ENCODE measurements at regions not wholly inside any gene's neighbourhood (a gene's known extent, or its start where the extent isn't known, plus 50 kb on each side); places are given as distances from the start of the nearest gene placed in this dataset.

GRCh38 chr14:43019826-43020225 is 1413.2 kb downstream of the LRFN5 start:
- no peaks in the 10 kb centered on the region for H3K4me1 ChIP-seq (ENCODE audit: insufficient read depth, low read length)
- no TSS peak for BruUV-seq (replicated peaks)
- no peaks in the 10 kb centered on the region for H3F3A ChIP-seq (ENCODE audit: low read length, unreplicated experiment)
- intact Hi-C loops (cut with micrococcal nuclease): no loop called here
- 0 out of 2 replicates have a peak, but pooled peaks cover 3% of the 10 kb centered on the region for H3K9me3 ChIP-seq (ENCODE audit: low read length)
- ChIA-PET CTCF (no interaction called here), POLR2A (ENCODE audit: unreplicated experiment) (no interaction called here)
- no peaks in the 10 kb centered on the region for H3K27me3 ChIP-seq (ENCODE audit: low read length)
- no peak overlapping the region for H2AFZ ChIP-seq (ENCODE audit: low read length)
- H3K9ac ChIP-seq (ENCODE audit: low read length): no peak overlapping the region
- H4K20me1 ChIP-seq (ENCODE audit: low read length): no peaks in the 10 kb centered on the region
- ATAC-seq (no peak), DNase-seq (no peak)
- H3K27ac ChIP-seq (ENCODE audit: low read length): no peak overlapping the region
- H3K4me3 ChIP-seq (ENCODE audit: low read length): no peak overlapping the region
- TF ChIP-seq EZH2 (IDR thresholded peaks at IDR 0.05; ENCODE audit: low read length, unreplicated experiment) (no peak), CTCF (conservative IDR thresholded peaks at IDR 0.05; ENCODE audit: low read depth, low read length) (no peak), EZH2phosphoT487 (IDR thresholded peaks at IDR 0.05; ENCODE audit: borderline replicate concordance, low read length) (no peak)
- H3K9me2 ChIP-seq (replicated peaks; ENCODE audit: low read length): no peaks in the 10 kb centered on the region
- H3K4me2 ChIP-seq (ENCODE audit: low read length): no peak overlapping the region
- no peaks in the 10 kb centered on the region for H3K36me3 ChIP-seq (ENCODE audit: low read depth, low read length)
- no peaks in the 10 kb centered on the region for H3K79me2 ChIP-seq (ENCODE audit: low read length)

- no peak overlapping the region for H3K4me2 ChIP-seq (ENCODE audit: low read length)
- no peaks in the 10 kb centered on the region for H3F3A ChIP-seq (ENCODE audit: low read length, unreplicated experiment)
- no peak overlapping the region for H3K9ac ChIP-seq (ENCODE audit: low read length)
- H3K9me2 ChIP-seq (replicated peaks; ENCODE audit: low read length): no peaks in the 10 kb centered on the region
- DNase-seq (no peak), ATAC-seq (no peak)
- intact Hi-C loops (cut with micrococcal nuclease): no loop called here
- peaks cover 5% of the 10 kb centered on the region; the same call in 1 of the 2 replicates for H3K9me3 ChIP-seq (ENCODE audit: low read length)
- no peak overlapping the region for H3K27ac ChIP-seq (ENCODE audit: low read length)
- no peak overlapping the region for H2AFZ ChIP-seq (ENCODE audit: low read length)
- no TSS peak for BruUV-seq (replicated peaks)
- no peaks in the 10 kb centered on the region for H3K4me1 ChIP-seq (ENCODE audit: insufficient read depth, low read length)
- H4K20me1 ChIP-seq (ENCODE audit: low read length): no peaks in the 10 kb centered on the region
- H3K79me2 ChIP-seq (ENCODE audit: low read length): no peaks in the 10 kb centered on the region
- no peaks in the 10 kb centered on the region for H3K36me3 ChIP-seq (ENCODE audit: low read depth, low read length)
- TF ChIP-seq EZH2phosphoT487 (IDR thresholded peaks at IDR 0.05; ENCODE audit: borderline replicate concordance, low read length) (no peak), CTCF (conservative IDR thresholded peaks at IDR 0.05; ENCODE audit: low read depth, low read length) (no peak), EZH2 (IDR thresholded peaks at IDR 0.05; ENCODE audit: low read length, unreplicated experiment) (no peak)
- ChIA-PET CTCF (no interaction called here), POLR2A (ENCODE audit: unreplicated experiment) (no interaction called here)
- no peak overlapping the region for H3K4me3 ChIP-seq (ENCODE audit: low read length)
- H3K27me3 ChIP-seq (ENCODE audit: low read length): no peaks in the 10 kb centered on the region
Measured at GRCh38 chr14:43014338-43014737, 1407.7 kb downstream of the LRFN5 start.

GRCh38 chr14:43012817-43013216 is 1406.1 kb downstream of the LRFN5 start:
- Histone ChIP-seq H2AFZ (ENCODE audit: low read length) (no peak overlapping the region), H3K27me3 (ENCODE audit: low read length) (no peaks in the 10 kb centered on the region), H3K4me3 (ENCODE audit: low read length) (no peak overlapping the region), H4K20me1 (ENCODE audit: low read length) (no peaks in the 10 kb centered on the region), H3K79me2 (ENCODE audit: low read length) (no peaks in the 10 kb centered on the region), H3K9ac (ENCODE audit: low read length) (no peak overlapping the region), H3K9me3 (ENCODE audit: low read length) (peaks cover 11% of the 10 kb centered on the region), H3K27ac (ENCODE audit: low read length) (no peak overlapping the region), H3K4me2 (ENCODE audit: low read length) (no peak overlapping the region), H3F3A (ENCODE audit: low read length, unreplicated experiment) (no peaks in the 10 kb centered on the region), H3K36me3 (ENCODE audit: low read depth, low read length) (no peaks in the 10 kb centered on the region), H3K4me1 (ENCODE audit: insufficient read depth, low read length) (no peaks in the 10 kb centered on the region), H3K9me2 (replicated peaks; ENCODE audit: low read length) (no peaks in the 10 kb centered on the region)
- TF ChIP-seq EZH2 (IDR thresholded peaks at IDR 0.05; ENCODE audit: low read length, unreplicated experiment) (no peak), CTCF (conservative IDR thresholded peaks at IDR 0.05; ENCODE audit: low read depth, low read length) (no peak), EZH2phosphoT487 (IDR thresholded peaks at IDR 0.05; ENCODE audit: borderline replicate concordance, low read length) (no peak)
- no TSS peak for BruUV-seq (replicated peaks)
- CTCF ChIA-PET: no interaction called here
- DNase-seq: no peak
- intact Hi-C loops (cut with micrococcal nuclease): no loop called here
- ATAC-seq: no peak
- POLR2A ChIA-PET (ENCODE audit: unreplicated experiment): no interaction called here

Measured in PC-3 (cell line).